Left lung (tissue), 4 donors: ENCODE measurements at regions not wholly inside any gene's neighbourhood (a gene's known extent, or its start where the extent isn't known, plus 50 kb on each side); places are given as distances from the start of the nearest gene placed in this dataset.
"Not testable (repeated sequence)": the region's sequence is repeated elsewhere in the genome, so short reads cannot be mapped to it uniquely, and the experiment has no call there.

Source experiments
- ATAC-seq: fragments of 200-7000 bp; cut with Tn5 transposase; one replicate; pipeline ENCODE4 v1.9.1; 2020; ENCODE audit warnings: moderate library complexity
- DNase-seq, 4 donors: peaks; one replicate each; pipeline ENCODE4 v3.0.0-alpha.2; 2013 to 2020
- H3K27ac ChIP-seq, 2 donors: fragments of 200-600 bp; sonication (generic) in 1 of 2; one replicate each; pipeline versions ENCODE4 v1.5.0 to v1.8.0; 2020 to 2021
- H3K27me3 ChIP-seq, 2 donors: fragments of 200-600 bp; sonication (generic) in 1 of 2; one replicate each; pipeline versions ENCODE4 v1.5.0 to v1.8.0; 2020 to 2021
- H3K36me3 ChIP-seq, 2 donors: fragments of 200-600 bp; sonication (generic) in 1 of 2; one replicate each; pipeline versions ENCODE4 v1.5.0 to v1.8.0; 2020 to 2021
- H3K4me1 ChIP-seq, 2 donors: fragments of 200-600 bp; one replicate each; pipeline ENCODE4 v1.8.0; 2021
- H3K4me3 ChIP-seq, 2 donors: fragments of 200-600 bp; sonication (generic) in 1 of 2; one replicate each; pipeline versions ENCODE4 v1.5.0 to v1.8.0; 2020 to 2021; ENCODE audit warnings: mild to moderate bottlenecking in 1 of 2
- H3K9me3 ChIP-seq, 2 donors: fragments of 200-600 bp; sonication (generic) in 1 of 2; one replicate each; pipeline versions ENCODE4 v1.5.0 to v1.8.0; 2020 to 2021
- intact Hi-C, 2 donors: fragments of 100-400 bp; cut with DNase I; formaldehyde crosslinking; loops; one replicate each; pipeline versions ENCODE4 v1.11.2 to v1.14.2; 2022
- TF ChIP-seq, protein P1 (sequence below), 2 donors: fragments of 200-600 bp; sonication (generic) in 1 of 2; IDR thresholded peaks; one replicate each; pipeline versions ENCODE4 v1.5.0 to v1.8.0; 2021; ENCODE audit warnings: antibody characterized with exemption in 2 of 2
- donor health status: DM: no; HTN: yes; CAD: no.
- donor health status: DM: no; HTN: no; CAD: no.

DNA sequence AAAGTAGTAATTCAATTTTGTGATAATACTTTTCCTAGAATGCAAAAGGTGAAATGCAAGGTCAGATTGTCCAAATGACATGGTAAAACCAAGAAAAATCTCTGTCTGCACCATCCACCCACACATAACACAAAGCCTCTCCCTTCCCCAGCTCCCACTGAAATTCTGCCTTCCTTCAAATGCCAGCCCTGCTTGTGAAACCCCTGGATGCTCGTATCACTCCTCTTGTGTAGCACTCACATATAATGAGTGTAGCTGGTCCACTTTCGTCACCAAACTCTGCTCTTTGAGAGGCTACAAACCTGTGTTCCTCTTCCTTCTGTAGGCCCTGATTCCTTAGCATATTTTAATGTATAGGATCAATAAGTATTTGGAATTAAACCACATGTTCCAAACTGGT is 123.6 kb upstream of the BEND6 start:
- no peak for ATAC-seq
- no peaks in the 10 kb centered on the region for H3K9me3 ChIP-seq
- H3K4me3 ChIP-seq = no peak overlapping the region
- H3K27ac ChIP-seq = no peak overlapping the region
- TF ChIP-seq, protein P1, sequence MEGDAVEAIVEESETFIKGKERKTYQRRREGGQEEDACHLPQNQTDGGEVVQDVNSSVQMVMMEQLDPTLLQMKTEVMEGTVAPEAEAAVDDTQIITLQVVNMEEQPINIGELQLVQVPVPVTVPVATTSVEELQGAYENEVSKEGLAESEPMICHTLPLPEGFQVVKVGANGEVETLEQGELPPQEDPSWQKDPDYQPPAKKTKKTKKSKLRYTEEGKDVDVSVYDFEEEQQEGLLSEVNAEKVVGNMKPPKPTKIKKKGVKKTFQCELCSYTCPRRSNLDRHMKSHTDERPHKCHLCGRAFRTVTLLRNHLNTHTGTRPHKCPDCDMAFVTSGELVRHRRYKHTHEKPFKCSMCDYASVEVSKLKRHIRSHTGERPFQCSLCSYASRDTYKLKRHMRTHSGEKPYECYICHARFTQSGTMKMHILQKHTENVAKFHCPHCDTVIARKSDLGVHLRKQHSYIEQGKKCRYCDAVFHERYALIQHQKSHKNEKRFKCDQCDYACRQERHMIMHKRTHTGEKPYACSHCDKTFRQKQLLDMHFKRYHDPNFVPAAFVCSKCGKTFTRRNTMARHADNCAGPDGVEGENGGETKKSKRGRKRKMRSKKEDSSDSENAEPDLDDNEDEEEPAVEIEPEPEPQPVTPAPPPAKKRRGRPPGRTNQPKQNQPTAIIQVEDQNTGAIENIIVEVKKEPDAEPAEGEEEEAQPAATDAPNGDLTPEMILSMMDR (IDR thresholded peaks at IDR 0.05) = no peak
- H3K27me3 ChIP-seq = no peaks in the 10 kb centered on the region
- H3K4me1 ChIP-seq = no peaks in the 10 kb centered on the region
- intact Hi-C loops = no loop called here
- no peaks in the 10 kb centered on the region for H3K36me3 ChIP-seq
- no peak for DNase-seq

DNA sequence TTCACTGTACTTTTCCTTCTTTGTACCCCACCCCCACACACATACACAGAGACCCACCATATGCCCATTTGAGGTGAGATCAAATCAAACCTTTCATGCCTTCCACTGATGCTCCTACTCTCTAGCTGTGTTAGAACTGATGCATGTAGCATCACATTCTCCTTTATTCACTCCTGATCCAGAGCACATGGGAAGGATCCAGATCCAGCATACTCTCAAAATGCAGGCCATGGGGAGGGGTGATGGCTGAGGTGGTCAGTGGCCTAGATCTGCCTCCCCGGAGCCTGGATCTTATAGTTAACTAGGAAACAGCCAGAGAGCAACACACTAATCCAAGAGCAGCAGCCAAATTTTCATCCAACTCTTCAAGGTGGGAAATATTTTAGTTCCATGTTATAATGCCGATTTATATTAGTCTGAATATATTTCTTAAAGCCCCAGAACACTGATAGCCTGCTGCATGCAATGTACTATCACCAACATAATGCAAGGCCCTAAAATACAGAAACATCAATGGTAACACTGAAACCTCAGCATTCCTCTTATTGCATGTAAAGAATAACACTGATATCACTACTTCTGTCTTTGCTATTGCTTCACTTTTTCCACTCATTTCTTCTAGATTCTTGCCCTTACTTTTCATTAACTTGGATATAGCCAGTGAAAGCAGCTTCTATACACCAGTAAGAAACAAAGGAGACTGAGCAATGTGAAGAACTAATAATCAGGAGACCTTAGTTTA is 126.8 kb upstream of the BEND6 start:
- no peaks in the 10 kb centered on the region for H3K27me3 ChIP-seq
- ATAC-seq (no peak), DNase-seq (no peak)
- H3K4me1 ChIP-seq = no peaks in the 10 kb centered on the region
- H3K9me3 ChIP-seq = no peaks in the 10 kb centered on the region
- H3K27ac ChIP-seq = no peak overlapping the region
- intact Hi-C loops = no loop called here
- TF ChIP-seq, protein P1 (IDR thresholded peaks at IDR 0.05) = no peak
- no peak overlapping the region for H3K4me3 ChIP-seq
- no peaks in the 10 kb centered on the region for H3K36me3 ChIP-seq

GRCh38 chr6:56824431-56824830 is 130.5 kb upstream of the BEND6 start:
- not testable (repeated sequence) for ATAC-seq, DNase-seq

DNA sequence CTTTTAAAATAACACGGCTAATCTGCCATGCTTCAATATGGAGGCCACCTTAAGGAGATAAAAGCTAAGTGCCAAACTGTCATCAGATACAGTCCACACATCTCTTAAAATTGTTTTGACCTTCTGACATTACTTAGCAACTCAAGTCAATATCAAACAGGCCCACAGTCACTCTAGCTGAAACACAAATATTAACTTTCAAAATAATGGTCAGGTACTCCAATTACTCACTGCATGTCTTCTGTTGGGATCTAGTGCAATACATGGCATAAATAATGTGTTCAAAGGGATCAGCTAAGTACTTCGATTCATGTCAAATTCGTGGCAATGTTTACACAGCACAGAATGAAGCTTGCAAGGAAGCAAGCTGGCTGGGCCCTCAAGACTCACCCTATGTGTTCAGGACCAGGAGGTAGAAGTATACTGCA is 133.9 kb upstream of the BEND6 start:
- H3K4me1 ChIP-seq = no peaks in the 10 kb centered on the region
- H3K27me3 ChIP-seq = no peaks in the 10 kb centered on the region
- no peak overlapping the region for H3K4me3 ChIP-seq
- H3K27ac ChIP-seq = no peak overlapping the region
- TF ChIP-seq, protein P1 (IDR thresholded peaks at IDR 0.05) = no peak
- intact Hi-C loops = no loop called here
- ATAC-seq (peak; percentile 72), DNase-seq (no peak)
- no peaks in the 10 kb centered on the region for H3K9me3 ChIP-seq
- H3K36me3 ChIP-seq = no peaks in the 10 kb centered on the region

More at GRCh38 chr6:56824431-56824830, 130.5 kb upstream of the BEND6 start:
- H3K27ac ChIP-seq, H3K27me3 ChIP-seq, H3K4me3 ChIP-seq, H3K9me3 ChIP-seq, H3K36me3 ChIP-seq, H3K4me1 ChIP-seq, intact Hi-C loops: not testable (repeated sequence)

DNA sequence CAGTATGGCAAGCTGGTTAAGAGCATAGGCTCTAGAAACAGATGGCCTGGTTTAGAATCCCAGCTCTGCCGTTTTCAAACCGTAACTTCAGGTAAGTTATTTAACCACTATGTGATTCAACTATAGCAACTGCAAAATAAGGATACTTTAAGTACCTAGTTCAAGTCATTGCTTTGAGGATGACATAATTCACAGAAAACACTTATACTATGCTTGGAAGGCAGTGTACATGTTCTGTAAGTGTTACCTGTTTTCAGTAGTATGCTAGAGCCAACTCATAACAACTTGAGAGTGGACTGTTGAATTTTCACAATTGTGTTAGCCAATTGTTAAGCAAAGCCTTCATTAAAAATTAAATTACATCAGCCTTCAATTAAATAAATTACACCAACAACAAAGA is 134.8 kb upstream of the BEND6 start:
- Histone ChIP-seq H3K27me3 (no peaks in the 10 kb centered on the region), H3K9me3 (no peaks in the 10 kb centered on the region), H3K27ac (peak overlapping the region in 1 of 2 donors; percentile 8), H3K4me1 (no peaks in the 10 kb centered on the region), H3K4me3 (no peak overlapping the region), H3K36me3 (no peaks in the 10 kb centered on the region)
- DNase-seq (no peak), ATAC-seq (peak; percentile 76)
- intact Hi-C loops = no loop called here
- TF ChIP-seq, protein P1 (IDR thresholded peaks at IDR 0.05) = no peak

DNA sequence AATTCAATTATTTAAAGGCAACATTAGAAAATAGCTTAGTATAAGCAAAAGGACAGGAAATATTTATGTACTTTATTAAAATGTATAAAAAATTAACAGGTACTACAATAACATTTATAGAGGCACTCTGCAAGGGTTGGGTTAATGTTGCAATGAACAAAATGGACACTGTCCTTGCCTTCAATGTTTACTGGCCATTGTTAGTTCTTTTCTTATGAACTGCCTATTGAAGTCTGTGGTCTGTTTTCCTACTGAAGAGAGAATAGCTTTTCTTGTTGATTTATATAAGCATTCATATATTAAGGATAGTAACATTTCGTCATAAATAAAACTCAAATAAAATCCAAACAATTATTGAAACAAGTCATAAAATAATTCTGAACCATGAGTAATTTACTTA is 135.3 kb upstream of the BEND6 start:
- Histone ChIP-seq H3K27ac (no peak overlapping the region), H3K4me1 (no peaks in the 10 kb centered on the region), H3K27me3 (no peaks in the 10 kb centered on the region), H3K9me3 (no peaks in the 10 kb centered on the region), H3K4me3 (no peak overlapping the region), H3K36me3 (no peaks in the 10 kb centered on the region)
- DNase-seq (no peak), ATAC-seq (no peak)
- intact Hi-C loops = no loop called here
- TF ChIP-seq, protein P1 (IDR thresholded peaks at IDR 0.05) = no peak
